ENCODE measurements at regions not wholly inside any gene's neighbourhood (a gene's known extent, or its start where the extent isn't known, plus 50 kb on each side); places are given as distances from the start of the nearest gene placed in this dataset.

- no peak for TF ChIP-seq CTCF (IDR thresholded peaks at IDR 0.05)
Observed at GRCh38 chr15:91737151-91737818, 116.2 kb upstream of the SLCO3A1 start.

- TF ChIP-seq CTCF (IDR thresholded peaks at IDR 0.05) = no peak
Observed at GRCh38 chr15:91741986-91742385, 111.5 kb upstream of the SLCO3A1 start.

GRCh38 chr15:91751611-91752010, 101.9 kb upstream of the SLCO3A1 start:
- TF ChIP-seq CTCF (IDR thresholded peaks at IDR 0.05) = no peak

- no peak for TF ChIP-seq CTCF (IDR thresholded peaks at IDR 0.05)
Observed at GRCh38 chr15:91752081-91752785, 101.3 kb upstream of the SLCO3A1 start.

GRCh38 chr15:91759560-91759959, 93.9 kb upstream of the SLCO3A1 start:
- TF ChIP-seq CTCF (IDR thresholded peaks at IDR 0.05) = no peak

- no peak for TF ChIP-seq CTCF (IDR thresholded peaks at IDR 0.05)
Observed at GRCh38 chr15:91765660-91766059, 87.8 kb upstream of the SLCO3A1 start.

- TF ChIP-seq CTCF (IDR thresholded peaks at IDR 0.05) = no peak
Observed at GRCh38 chr15:91769476-91769875, 84.0 kb upstream of the SLCO3A1 start.

All from LNCAP (cell line).